Fibroblast of peridontal ligament (primary cell): ENCODE measurements at regions not wholly inside any gene's neighbourhood (a gene's known extent, or its start where the extent isn't known, plus 50 kb on each side); places are given as distances from the start of the nearest gene placed in this dataset.

ENCODE experiments used
- DNase-seq: peaks from one replicate; pipeline ENCODE4 v3.0.0-alpha.2; 2010; ENCODE audit errors: extremely low read depth

DNA sequence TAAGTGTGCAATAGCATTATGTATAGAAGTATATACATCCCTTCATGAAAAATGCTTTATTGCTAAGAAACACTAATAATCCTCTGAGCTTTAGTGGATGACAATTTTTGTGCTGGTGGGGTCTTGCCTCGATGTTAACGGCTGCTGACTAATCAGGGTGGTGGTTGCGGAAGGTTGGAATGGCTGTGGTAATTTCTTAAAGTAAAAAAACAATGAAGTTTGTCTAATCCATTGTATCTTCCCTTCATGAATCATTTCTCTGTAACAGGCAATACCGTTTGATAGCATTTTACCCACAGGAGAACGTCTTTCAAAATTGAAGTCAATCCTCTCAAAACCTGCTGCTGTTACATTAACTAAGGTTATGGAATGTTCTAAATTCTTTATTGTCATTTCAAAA lies 816.5 kb upstream of the GJE1 start:
- DNase-seq, result no peak

DNA sequence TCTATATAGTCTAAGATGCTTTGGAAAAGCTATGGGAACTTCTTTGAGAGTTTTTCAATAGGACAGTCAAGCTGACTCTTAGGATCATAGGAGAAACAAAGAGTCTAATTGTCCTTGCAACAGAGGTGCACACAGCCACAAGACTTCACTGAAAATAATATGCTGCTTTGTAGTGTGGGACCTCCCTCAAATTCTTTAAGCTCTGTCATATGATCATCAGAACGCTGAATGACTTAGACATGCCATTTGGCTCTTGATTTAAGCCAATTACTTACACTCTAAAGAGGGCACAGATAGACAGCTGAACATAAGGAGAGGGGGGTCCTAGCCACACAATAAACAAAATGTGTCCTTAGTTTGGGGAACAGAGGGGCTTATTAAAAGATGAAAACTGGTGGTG lies 818.7 kb upstream of the GJE1 start:
- DNase-seq, result no peak

DNA sequence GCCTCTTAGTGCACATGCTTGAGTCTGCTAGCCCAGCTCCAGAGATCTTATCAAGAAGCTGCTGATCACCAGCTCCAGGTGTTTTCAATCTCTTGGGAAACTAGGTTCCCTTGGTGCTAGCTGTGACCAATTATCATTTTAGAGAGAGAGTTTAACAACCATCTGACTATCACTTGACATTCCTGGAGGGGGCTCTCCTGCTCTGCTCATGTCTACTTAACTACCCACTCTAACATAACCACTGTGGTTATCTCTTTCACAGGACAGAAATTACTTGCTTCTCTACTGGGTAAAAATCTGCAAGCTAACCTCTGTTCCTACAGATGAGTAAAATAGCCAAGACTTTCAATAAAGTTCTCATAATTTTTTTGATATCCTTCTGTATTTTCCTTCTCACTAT lies 823.4 kb upstream of the GJE1 start:
- DNase-seq, result peak; percentile 23

DNA sequence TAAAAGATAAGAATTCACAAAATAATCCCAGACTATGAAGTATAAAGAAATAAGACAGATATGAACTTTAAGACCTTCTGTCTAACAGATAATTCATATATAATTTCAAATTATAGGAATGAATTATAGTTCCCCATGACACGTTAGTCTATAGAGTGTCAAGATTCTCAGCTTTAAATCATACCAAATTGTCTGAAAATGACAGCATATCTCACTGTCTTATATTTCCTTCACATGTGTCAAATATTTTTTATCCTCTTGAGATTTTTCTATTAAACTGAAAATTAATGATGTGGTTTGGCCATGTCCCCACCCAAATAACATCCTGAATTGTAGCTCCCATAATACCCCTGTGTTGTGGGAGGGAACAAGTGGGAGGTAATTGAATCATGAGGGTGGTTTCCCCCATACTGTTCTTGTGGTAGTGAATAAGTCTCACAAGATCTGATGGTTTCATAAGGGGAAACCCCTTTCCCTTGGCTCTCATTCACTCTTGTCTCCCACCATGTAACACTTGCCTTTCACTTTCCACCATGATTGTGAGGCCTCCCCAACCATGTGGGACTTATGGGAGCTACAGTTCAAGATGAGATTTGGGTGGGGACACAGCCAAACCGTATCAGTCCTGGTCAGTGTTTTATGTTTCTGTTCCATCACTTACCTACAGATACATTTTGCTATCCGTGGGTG lies 825.3 kb upstream of the GJE1 start:
- no peak for DNase-seq

DNA sequence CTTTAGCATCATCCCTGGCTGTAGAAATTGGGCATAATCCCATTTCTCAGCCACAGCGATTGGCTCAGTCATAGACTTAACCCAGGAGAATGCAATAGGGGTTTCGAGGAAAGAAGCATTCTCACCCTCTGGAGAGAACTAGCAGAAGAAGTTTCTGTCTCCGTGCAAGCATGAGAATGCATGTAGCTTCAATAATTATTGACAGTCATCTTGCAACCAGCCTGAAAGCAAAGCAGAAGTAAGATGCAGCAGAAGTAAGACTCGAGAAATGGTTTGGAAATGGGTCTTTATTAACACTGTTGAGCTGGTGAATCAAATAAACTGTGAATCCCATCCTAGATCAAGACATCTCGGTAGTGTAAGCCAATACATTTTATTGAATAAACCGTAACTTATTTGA lies 828.8 kb upstream of the GJE1 start:
- DNase-seq, result no peak

DNA sequence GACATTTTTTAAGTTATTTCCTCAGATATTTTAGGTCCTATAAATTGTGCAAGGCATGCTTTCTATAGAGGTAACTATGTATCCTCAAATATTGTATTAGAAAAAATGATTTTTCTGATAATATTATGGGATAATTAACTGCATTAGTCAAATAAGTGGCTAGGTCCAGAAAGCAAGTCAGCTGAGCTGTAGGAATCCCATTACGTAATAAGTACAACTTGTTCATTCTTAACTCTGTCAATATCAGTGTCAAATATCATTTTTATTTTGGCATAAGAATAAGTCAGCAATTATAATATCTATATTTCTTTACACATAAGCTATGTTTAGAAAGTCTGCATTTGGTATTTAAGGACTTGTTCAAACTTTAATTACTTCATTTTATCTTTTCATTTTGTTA lies 830.9 kb upstream of the GJE1 start:
- DNase-seq, result no peak

DNA sequence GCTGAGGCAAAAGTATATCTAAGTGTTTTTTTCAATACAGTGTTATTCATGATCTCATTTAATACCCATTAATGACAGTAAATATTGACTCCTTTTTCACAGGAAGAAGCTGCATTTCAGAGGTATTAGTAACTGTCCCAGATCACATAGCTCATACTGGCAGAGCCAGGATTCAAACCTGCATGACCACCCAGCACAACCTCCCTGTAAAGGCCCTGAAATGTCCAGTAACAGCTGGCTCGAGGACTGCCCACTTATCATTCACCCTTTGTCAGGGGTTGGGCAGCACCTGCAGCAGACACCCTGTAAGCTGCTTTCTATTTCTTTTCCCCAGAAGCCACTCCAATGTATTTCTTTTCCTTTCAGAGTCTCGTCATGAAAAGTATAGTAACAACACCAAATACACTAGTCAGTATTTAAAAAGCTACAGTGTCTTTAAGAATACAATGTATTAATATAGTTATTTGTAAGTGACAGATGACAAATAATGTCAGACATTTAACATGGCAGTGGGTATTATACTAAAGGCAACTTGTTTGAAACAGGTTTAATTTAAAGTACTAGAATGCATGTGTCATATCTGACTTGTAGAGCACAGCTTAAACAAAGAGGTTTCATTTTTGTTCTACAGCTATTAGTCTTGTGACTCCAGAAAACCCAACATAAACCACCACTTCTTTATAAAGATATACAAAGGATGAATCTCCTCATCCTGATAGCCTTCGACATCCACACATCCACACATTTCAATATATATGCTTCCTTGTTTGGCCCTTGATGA lies 841.6 kb upstream of the GJE1 start:
- no peak for DNase-seq

DNA sequence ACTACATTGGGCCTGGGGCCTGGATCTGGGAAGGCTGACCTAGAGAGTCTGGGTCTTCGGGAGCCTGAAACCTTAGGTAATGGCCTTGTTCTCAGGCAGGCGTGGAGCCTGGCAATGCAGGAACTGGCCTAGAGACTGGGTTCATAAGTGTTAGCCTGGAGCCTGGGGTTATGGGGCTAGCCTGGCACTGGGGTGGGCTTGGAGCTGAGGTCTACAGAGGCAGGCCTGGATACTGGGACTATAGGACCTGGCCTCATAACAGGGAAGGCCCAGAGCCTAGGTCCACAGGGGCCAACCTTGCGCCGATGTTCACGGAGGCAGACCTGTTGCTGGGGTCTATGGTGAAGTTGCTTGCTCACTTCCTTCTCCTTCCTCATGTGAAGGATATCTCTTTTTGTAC lies 843.8 kb upstream of the GJE1 start:
- DNase-seq, result no peak

DNA sequence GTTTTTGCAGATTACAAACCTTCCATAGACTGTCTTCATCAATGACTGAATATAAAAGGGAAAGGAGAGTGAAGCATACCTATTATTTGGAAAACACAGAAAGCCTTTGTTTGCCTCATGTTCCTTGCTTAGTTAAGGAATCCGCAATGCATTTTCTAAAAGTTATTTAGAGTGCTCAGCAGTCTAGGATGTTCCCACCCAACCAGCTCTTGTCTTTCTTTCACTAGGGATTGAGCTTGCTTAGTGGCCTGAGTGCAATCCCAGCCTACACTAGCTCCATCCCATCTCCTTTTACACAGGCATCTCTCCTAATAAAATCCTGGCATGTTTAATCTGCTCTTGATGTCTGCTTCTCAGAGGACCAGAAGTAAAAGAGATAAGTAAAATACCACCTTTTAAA lies 850.5 kb upstream of the GJE1 start:
- DNase-seq, result no peak

DNA sequence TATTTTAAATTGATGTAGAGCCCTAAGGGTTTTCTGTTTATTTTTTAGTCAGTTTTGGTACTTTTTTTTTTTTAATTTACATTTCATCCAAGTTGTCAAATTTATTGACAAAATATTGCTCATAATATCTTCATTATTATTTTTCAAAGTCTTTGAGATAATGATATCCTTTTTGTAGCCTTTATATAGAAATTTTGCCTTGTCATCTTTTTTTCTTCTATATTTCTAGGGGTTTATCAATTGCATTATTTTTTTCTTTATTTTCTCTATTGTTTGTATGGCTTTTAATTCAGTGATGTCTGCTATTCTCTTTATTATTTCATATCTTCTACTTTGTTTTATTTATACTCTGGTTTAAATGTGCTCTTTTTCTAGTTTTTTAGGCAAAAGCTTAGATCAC lies 863.0 kb upstream of the GJE1 start:
- DNase-seq, result no peak

DNA sequence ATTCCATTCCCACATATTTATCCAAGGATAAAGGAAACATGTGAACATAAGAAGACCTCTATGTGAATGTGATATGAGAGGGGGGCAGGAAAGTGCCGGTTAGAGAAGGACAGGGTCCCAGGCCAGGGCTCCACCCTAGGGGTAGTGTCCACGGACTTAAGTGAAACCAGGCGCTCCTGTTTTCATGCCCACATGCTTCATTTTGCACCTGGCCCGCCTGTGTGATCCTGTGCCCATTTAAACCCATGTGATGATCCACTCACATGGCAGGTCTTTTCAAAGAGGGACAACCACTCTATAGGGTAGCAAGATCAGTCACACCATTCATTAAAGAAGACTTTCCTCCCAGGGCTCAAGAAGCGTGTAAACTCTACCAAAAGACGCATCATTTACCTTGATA lies 865.3 kb upstream of the GJE1 start:
- no peak for DNase-seq

DNA sequence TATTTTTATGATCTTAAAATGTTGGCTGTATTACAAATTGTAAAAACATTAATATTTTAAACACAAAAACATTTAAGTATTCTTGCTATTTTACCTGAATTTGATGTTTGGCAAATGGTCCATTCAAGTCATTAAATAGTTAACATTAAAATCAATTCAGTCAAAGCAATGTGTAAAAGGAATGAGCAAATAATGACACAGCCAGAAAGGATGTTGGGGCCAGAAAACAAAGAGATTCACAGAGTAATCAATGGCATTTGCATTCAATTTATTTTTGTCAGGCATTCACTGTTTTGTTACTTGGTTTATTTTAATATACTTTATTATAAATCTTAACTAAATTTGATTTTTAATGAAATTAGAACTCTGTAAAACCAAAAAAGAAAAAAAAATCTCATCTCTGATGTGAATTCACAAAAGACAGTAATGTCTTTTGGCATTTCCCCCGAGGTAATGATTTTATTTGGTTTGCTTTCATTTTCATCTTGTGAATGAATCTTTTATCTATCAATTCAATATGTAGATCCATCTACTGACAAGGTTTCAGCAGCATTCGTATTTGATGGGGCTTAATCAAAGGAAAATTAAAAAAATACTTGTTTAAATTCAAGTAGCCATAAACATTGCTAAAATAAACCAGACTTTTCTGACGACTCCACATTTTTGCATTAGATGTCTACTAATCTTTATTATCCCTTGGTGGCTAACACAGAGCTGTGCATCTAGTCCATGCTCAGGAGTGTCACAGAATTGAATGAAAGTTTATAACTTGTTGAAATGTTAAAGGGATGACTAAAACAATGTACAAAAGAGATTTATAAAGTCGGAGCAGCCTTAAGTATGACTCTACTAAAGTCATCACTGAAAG lies 866.7 kb upstream of the GJE1 start:
- DNase-seq, result peak; percentile 49

DNA sequence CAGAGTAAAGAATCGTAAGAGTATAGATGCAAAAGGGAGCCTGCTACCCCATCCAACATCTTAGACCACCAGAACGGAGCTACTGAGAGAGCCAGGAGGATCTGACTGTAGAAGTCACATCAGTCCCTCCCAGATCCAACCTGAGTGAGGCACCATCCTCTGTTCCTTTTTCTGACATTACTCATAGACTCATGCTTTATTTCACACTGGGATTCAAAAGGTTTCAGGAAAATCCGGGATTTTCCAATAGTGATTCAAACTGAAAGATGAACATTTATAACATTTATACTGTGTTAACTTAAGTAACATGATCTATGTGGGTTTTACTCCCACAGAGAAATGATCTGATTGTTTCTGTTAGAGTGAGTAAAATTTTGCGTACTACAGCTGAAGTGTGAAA lies 868.6 kb upstream of the GJE1 start:
- peak; percentile 44 for DNase-seq

DNA sequence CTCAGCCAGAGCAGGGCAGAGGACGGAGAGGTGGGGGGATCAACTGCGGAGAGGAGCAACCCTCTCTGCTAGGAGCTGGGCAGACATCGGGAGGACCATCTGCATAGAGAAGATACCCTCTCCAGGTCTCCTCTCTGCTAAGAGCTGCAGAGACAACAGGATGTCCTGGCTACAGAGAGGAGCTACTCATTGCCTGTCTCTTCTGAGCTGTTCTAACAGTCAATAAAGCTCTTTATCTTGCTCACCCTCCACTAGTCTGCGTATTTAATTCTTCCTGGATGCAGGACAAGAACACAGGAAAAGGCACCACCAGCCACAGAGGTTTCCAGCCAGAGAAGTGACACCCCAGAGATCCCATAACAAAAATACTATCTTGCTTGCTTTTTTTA lies 871.1 kb upstream of the GJE1 start:
- DNase-seq, result no peak

DNA sequence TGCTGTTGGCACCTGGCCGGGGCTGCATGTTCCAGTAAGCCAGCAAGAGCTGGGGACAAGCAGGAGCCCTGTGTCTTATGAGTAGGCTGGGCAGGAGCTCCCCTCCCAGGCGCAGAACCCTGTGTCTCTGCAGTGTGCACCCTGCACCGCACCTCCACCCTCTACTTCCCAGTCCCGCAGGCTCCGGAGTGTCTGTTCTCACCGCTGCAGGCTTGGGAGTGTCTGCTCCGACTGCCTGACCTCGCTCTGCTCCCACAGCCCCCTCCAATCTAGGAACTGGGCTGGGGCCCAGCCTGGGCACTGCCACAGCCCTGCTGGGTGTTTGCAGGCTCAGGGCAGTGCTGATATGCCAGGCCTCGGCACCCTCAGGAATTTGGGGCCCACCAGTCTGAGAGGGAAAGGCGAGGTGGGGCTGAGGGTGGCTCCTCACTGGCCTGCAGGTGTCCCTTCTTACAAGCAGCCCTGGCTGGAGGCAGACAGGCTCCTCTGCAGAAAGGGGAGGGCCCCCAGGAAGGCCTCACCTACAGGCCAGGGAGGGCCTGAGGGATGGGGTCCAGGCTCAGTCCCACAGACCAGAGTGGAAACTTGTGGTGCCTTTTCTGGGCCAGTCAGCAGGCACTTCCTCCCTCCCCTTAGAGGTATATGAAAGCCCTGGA lies 871.6 kb upstream of the GJE1 start:
- DNase-seq, result no peak

DNA sequence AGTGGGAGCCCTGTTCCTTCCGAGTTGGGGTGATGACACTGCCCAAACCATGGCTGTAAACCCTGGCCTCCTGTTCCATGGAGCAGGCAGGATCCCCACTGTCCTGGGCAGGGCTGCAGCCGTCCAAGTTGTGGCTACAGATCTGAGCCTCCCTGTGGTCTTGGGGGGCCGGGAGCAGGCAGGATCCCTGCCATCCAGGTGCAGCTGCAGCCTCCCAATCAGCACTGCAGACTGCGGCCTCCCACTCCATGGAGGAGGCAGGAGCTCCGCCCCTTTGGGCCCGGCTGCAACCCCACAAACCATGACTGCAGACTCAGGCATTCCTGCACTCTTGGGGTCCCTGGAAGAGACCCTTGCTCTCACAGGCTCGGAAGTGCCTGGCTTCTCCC lies 872.1 kb upstream of the GJE1 start:
- no peak for DNase-seq

DNA sequence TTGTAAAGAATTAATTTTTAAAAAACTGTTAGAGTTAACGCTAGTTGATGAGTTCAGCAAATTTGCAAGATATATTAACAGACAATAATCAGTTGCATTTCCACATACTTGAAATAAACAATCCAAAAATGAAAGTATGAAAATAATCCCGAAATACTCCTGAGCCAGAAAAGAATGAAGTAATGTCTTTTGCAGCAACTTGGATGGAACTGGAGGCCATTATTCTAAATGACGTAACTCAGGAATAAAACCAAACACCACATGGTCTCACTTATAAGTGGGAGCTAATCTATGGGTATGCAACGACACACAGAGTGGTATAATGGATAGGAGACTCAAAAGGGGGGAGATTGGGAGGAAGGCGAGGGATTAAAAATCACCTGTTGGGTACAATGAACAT lies 872.9 kb upstream of the GJE1 start:
- no peak for DNase-seq

DNA sequence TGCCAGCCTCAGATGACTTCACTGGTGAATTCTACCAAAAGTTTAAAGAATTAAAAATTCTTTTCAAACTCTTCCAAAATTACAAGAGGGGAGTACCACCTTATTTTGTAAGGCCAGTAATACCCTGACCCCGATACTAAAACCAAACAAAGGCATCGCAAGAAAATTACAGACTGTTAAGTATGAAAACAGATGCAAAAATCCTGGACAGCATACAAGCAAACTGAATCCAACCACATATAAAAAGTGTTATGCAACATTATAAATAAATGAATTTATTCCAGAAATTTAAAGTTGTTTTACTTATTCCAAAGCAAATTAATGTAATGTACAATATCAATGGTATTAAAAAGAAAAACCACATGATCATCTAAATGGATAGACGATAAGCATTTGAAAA lies 873.6 kb upstream of the GJE1 start:
- no peak for DNase-seq

DNA sequence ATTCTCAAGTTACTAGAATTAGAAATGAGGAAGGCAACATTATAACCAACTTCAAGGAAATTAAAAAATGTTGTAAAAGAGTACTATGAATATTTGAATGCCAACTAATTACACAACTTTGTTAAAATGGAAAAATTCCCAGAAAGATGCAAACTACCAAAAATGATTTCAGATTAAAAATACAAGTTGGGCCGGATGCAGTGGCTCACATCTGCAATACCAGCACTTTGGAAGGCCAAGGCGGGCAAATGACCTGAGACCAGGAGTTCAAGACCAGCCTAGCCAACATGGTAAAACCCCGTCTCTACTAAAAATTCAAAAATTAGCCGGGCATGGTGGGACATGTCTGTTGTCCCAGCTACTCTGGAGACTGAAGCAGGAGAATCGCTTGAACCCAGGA lies 874.2 kb upstream of the GJE1 start:
- DNase-seq, result no peak

DNA sequence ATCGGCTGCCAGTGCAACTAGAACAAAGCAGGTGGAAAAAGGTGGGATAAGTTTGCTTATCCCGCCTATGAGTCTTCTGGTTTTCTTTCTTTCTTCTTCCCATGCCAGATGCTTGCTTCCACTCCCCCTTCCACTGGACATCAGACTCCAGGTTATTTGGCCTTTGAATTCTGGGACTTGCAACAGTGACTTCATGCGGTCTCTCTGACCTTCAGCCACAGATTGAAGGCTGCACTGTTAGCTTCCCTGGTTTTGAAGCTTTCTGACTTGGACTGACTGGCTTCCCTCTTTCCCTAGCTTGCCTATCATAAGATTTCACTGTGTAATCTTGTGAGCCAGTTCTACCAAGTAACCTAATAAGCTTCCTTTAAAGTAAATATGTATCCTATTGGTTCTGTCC lies 878.4 kb upstream of the GJE1 start:
- DNase-seq, result no peak

DNA sequence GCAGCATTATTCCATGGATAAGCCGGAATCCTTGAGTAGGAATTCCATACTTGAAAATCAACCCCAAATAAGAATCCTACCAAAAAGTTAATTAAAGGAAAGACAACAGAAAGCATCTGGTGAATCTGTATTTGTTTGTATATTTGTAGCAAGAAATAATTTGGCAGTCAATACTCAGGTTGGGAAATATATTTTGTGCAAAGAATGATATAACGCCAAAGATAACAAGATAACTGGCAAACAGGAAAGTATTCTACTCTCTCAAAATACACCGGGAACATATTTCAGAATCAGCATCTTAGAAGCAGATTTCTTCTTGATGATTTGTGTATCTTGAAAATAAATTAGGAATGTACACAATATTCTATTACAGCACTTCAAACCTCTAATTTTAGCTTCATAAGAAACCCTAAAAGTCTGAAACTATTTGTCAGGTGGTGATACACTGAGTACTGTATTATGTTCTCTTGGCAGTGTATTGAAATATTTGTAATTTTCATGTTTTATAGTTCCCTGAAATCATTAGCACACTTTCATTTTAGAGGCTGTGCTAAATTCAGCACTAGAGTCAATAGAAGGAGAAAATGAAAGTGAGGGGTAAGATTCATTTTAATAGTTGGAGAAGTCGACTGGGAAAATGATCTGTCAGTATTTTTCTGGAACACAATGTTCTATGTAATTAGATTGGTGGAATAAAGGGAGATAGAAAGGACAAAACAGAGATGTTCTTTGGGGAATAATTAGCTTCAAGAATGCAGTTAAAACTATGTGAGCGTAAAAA lies 879.7 kb upstream of the GJE1 start:
- peak; percentile 43 for DNase-seq

DNA sequence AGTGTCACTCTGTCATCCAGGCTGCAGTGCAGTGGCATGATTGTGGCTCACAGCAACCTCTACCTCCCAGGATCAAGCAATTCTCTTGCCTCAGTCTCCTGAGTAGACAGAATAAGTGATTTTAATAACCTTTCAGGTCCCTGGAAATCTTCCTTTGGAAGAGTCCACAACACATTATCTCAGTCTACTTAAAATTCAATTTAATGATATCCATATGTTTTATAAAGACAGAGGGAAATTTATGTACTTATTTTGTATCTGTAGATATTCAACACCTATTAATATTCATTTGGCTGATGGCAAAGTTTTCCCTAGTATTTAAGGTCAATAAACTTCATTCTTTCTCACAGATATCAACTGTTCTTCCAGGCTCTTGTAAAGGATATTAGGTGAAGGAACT lies 881.4 kb upstream of the GJE1 start:
- no peak for DNase-seq
